Ascending aorta (tissue), 2 donors: ENCODE measurements at regions not wholly inside any gene's neighbourhood (a gene's known extent, or its start where the extent isn't known, plus 50 kb on each side); places are given as distances from the start of the nearest gene placed in this dataset.

Experiments used
- DNase-seq, 2 donors: peaks; one replicate each; pipeline ENCODE4 v3.0.0-alpha.2; 2019; ENCODE audit warnings: low spot score in 2 of 2
- H3K27ac ChIP-seq, 2 donors: fragments of 200-600 bp; sonication (generic); one replicate each; pipeline ENCODE4 v1.5.1; 2016 to 2017; ENCODE audit warnings: mild to moderate bottlenecking in 1 of 2
- H3K27me3 ChIP-seq: fragments of 200-600 bp; sonication (generic); one replicate; pipeline ENCODE4 v1.5.1; 2017
- H3K36me3 ChIP-seq, 2 donors: fragments of 200-600 bp; sonication (generic); one replicate each; pipeline ENCODE4 v1.5.1; 2016
- H3K4me1 ChIP-seq, 2 donors: fragments of 200-600 bp; sonication (generic); one replicate each; pipeline ENCODE4 v1.5.1; 2016 to 2017; ENCODE audit warnings: mild to moderate bottlenecking in 1 of 2
- H3K4me3 ChIP-seq, 2 donors: fragments of 200-600 bp; sonication (generic); one replicate each; pipeline ENCODE4 v1.5.1; 2016 to 2017; ENCODE audit warnings: mild to moderate bottlenecking in 1 of 2
- H3K9me3 ChIP-seq, 2 donors: fragments of 200-600 bp; sonication (generic); one replicate each; pipeline ENCODE4 v1.5.1; 2016
- intact Hi-C: fragments of 100-400 bp; cut with DNase I; formaldehyde crosslinking; loops from one replicate; pipeline ENCODE4 v1.15.1; 2023
- TF ChIP-seq, protein P1 (sequence below), 3 experiments: fragments of 200-600 bp in 2 of 3; fragments of 450-650 bp in 1 of 3; sonication (generic) in 2 of 3; IDR thresholded peaks; one replicate each; pipeline ENCODE4 v1.5.1; 2016 to 2019; ENCODE audit warnings: antibody characterized with exemption in 3 of 3, mild to moderate bottlenecking in 1 of 3, moderate library complexity in 1 of 3

DNA sequence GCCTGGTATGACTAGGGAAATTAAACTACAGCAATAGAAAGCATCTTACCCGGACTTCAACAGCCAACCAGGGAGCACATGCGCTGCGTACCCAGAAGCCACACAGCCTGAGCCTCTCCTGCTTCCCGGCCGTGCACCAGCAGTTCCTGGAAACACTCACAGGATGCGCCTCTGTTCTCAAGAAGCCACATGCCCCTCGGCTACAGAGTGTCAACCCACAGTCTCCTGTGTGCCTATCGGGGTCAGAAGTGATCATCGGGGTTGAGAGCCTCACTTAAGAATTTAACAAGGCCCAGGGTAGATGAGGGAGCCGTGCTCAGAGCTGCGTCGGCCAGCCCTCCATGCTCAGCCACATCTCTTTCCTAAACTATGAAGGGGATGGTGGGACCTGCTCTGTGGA, 147.2 kb upstream of the GGTLC1 start:
- TF ChIP-seq, protein P1, sequence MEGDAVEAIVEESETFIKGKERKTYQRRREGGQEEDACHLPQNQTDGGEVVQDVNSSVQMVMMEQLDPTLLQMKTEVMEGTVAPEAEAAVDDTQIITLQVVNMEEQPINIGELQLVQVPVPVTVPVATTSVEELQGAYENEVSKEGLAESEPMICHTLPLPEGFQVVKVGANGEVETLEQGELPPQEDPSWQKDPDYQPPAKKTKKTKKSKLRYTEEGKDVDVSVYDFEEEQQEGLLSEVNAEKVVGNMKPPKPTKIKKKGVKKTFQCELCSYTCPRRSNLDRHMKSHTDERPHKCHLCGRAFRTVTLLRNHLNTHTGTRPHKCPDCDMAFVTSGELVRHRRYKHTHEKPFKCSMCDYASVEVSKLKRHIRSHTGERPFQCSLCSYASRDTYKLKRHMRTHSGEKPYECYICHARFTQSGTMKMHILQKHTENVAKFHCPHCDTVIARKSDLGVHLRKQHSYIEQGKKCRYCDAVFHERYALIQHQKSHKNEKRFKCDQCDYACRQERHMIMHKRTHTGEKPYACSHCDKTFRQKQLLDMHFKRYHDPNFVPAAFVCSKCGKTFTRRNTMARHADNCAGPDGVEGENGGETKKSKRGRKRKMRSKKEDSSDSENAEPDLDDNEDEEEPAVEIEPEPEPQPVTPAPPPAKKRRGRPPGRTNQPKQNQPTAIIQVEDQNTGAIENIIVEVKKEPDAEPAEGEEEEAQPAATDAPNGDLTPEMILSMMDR (IDR thresholded peaks at IDR 0.05) = no peak
- no peak for DNase-seq
- no peaks in the 10 kb centered on the region for H3K36me3 ChIP-seq
- no peak overlapping the region for H3K27ac ChIP-seq
- intact Hi-C loops = no loop called here
- no peaks in the 10 kb centered on the region for H3K27me3 ChIP-seq
- no peaks in the 10 kb centered on the region for H3K4me1 ChIP-seq
- H3K9me3 ChIP-seq = no peaks in the 10 kb centered on the region
- H3K4me3 ChIP-seq = no peak overlapping the region

DNA sequence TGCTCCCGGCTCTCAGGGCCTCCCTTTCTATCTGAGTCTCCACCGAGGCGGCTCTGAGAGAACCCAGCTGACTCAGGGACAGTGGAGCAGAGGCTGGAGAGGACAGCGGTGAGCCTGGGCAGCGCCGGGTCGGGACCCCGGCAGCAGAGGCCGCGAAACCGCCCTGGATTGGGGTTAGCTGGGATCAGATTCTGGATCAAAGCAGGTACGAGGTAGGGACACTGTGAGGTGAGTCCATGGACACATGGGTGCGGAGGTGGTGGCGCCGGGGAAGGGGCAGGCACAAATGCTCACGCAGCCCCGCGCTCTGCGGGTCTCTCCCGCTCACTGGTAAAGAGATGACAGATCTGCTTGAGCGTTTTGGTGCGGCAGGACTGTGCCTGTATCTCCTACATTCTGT, 146.4 kb upstream of the GGTLC1 start:
- Histone ChIP-seq H3K4me1 (no peaks in the 10 kb centered on the region), H3K27me3 (no peaks in the 10 kb centered on the region), H3K36me3 (no peaks in the 10 kb centered on the region), H3K9me3 (no peaks in the 10 kb centered on the region), H3K27ac (no peak overlapping the region), H3K4me3 (no peak overlapping the region)
- intact Hi-C loops = no loop called here
- TF ChIP-seq, protein P1 (IDR thresholded peaks at IDR 0.05) = no peak
- no peak for DNase-seq

DNA sequence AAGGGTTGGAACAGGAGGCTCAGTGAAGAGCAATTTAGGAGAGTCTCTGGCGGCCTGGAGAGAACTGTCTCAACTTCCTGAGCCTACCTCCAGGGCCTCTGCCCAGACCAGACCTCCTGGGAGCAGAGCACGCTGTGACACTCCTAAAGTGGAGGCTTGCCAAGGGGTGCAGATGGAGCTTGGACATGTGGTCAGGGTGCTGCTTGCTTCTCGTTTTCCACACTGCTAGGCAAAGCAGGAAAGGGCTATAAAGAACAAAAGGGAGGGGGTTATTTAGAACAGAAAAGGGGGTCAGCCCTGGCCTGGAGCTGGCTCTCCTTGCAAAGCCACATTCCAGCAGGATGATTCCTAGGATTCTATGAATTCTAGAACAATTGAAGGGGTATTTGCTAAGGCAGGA, 145.7 kb upstream of the GGTLC1 start:
- intact Hi-C loops = no loop called here
- Histone ChIP-seq H3K4me3 (no peak overlapping the region), H3K4me1 (no peaks in the 10 kb centered on the region), H3K27ac (no peak overlapping the region), H3K36me3 (no peaks in the 10 kb centered on the region), H3K27me3 (no peaks in the 10 kb centered on the region), H3K9me3 (no peaks in the 10 kb centered on the region)
- TF ChIP-seq, protein P1 (IDR thresholded peaks at IDR 0.05) = no peak
- DNase-seq = no peak

DNA sequence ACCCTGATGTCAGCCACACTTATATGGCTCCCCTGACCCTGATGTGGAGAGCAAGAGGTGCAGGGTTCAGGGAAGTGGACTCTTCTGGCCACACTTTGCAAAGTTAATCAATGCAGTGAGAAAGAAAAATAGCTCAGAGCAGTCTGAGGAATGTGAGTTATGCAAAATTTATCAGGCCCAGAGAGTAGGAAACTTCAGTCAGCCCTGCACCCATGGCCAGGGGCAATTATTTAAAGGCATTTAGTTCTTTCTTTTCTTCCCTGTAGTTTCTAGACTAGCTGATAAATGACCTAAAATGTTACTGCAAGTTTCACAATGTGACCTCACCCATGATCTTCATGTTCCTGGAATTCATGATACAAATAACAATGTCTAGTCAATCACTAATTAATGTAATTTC, 143.7 kb upstream of the GGTLC1 start:
- Histone ChIP-seq H3K27ac (no peak overlapping the region), H3K27me3 (no peaks in the 10 kb centered on the region), H3K4me3 (no peak overlapping the region), H3K36me3 (no peaks in the 10 kb centered on the region), H3K4me1 (no peaks in the 10 kb centered on the region), H3K9me3 (no peaks in the 10 kb centered on the region)
- TF ChIP-seq, protein P1 (IDR thresholded peaks at IDR 0.05) = no peak
- intact Hi-C loops = no loop called here
- DNase-seq = no peak

DNA sequence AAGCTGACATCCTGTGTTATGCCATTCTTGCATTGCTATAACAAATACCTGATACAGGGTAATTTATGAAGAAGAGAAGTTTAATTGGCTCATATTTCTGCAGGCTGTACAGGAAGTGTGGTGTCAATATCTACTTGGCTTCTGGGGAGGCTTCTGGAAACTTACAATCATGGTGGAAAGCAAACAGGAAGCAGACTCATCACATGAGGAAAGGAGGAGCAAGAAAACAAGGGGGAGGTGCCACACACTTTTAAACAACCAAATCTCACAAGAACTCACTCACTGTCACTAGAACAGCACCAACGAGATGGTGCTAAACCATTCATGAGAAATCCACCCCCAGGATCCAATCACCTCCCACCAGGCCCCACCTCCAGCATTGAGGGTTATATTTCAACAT, 143.1 kb upstream of the GGTLC1 start:
- TF ChIP-seq, protein P1 (IDR thresholded peaks at IDR 0.05) = no peak
- Histone ChIP-seq H3K36me3 (no peaks in the 10 kb centered on the region), H3K27ac (no peak overlapping the region), H3K4me3 (no peak overlapping the region), H3K4me1 (no peaks in the 10 kb centered on the region), H3K27me3 (no peaks in the 10 kb centered on the region), H3K9me3 (no peaks in the 10 kb centered on the region)
- DNase-seq = no peak
- intact Hi-C loops = no loop called here

DNA sequence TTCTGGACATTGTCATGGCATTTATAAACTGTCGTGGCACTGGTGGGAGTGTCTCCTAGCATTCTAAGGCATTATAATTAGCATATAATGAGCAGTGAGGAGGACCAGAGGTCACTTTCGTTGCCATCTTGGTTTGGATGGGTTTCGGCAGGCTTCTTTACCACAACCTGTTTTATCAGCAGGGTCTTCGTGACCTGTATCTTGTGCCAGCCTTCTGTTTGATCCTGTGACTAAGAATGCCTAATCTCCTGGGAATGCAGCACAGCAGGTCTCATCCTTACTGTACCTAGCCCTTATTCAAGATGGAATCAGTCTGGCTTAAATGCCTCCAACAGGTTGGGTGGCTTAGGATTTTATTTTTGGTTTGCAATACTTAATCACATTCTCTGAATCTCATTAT, 142.7 kb upstream of the GGTLC1 start:
- intact Hi-C loops = no loop called here
- H3K27me3 ChIP-seq = no peaks in the 10 kb centered on the region
- H3K9me3 ChIP-seq = no peaks in the 10 kb centered on the region
- no peak overlapping the region for H3K27ac ChIP-seq
- no peaks in the 10 kb centered on the region for H3K36me3 ChIP-seq
- TF ChIP-seq, protein P1 (IDR thresholded peaks at IDR 0.05) = no peak
- no peaks in the 10 kb centered on the region for H3K4me1 ChIP-seq
- no peak for DNase-seq
- H3K4me3 ChIP-seq = no peak overlapping the region
